GM12865 (cell line): ENCODE measurements at regions not wholly inside any gene's neighbourhood (a gene's known extent, or its start where the extent isn't known, plus 50 kb on each side); places are given as distances from the start of the nearest gene placed in this dataset.

Experiments used
- DNase-seq: peaks from one replicate; pipeline ENCODE4 v3.0.0; 2010; ENCODE audit warnings: low read depth
- H3K4me3 ChIP-seq: 2 replicates; pipeline ENCODE4 v1.5.1; 2011; ENCODE audit warnings: mild to moderate bottlenecking, low read depth, low read length, control low read depth
- TF ChIP-seq, protein P1 (sequence below): IDR thresholded peaks from 2 replicates; pipeline ENCODE4 v1.5.1; 2011; ENCODE audit warnings: low read length, control low read depth, low read depth, inconsistent platforms; ENCODE audit not compliant: insufficient read depth; ENCODE audit errors: missing control alignments

DNA sequence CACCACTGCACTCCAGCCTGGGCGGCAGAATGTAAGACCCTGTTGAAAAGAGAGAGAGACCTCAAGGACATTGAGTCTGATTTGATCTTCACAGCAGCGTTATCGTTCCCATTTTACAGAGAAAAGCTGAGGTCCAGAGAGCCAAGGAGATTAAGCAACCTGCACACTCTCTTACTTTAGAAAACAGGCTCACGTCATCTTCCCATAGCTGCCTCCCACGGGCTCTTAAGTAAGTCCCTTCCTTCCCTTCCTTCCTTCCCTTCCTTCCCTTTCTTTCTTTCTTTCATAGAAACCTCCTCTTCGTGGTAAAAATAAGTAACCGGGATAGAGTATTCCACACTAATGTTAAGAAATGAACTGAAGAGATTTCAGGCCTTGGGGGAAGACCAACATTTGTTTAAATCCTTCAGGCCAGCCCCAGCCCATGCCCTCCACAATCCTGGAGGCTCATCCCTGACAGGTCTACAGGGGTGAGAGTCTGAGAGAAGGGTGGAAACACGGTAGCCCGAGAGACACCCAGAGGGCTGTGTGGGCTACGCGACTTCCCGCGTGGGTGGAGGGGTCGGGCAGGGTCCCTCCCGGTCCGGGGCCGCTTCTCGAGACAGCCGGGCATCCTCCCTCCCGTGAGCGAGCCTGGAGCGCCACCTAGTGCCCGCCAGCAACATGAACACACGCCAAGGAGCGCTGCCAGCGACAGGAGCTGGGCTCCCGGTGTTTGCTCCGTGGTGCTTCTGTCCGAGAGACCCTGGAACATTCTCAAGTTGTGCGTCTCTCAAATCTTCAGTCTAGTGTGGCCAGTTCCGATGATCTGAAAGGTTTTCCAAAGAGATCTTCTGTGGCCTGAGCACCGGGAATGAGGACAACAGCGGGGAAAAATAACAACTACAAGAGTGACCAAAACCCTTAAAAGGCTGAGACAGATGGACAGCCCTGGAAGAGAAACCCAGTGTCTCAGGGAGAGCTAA lies 160.3 kb downstream of the INO80D start:
- peak; percentile 62 for DNase-seq
- no peak overlapping the region for H3K4me3 ChIP-seq
- TF ChIP-seq, protein P1, sequence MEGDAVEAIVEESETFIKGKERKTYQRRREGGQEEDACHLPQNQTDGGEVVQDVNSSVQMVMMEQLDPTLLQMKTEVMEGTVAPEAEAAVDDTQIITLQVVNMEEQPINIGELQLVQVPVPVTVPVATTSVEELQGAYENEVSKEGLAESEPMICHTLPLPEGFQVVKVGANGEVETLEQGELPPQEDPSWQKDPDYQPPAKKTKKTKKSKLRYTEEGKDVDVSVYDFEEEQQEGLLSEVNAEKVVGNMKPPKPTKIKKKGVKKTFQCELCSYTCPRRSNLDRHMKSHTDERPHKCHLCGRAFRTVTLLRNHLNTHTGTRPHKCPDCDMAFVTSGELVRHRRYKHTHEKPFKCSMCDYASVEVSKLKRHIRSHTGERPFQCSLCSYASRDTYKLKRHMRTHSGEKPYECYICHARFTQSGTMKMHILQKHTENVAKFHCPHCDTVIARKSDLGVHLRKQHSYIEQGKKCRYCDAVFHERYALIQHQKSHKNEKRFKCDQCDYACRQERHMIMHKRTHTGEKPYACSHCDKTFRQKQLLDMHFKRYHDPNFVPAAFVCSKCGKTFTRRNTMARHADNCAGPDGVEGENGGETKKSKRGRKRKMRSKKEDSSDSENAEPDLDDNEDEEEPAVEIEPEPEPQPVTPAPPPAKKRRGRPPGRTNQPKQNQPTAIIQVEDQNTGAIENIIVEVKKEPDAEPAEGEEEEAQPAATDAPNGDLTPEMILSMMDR = peak; percentile 91

GRCh38 chr2:205924676-205925075 lies 161.3 kb downstream of the INO80D start:
- TF ChIP-seq, protein P1 = no peak
- H3K4me3 ChIP-seq = no peak overlapping the region
- no peak for DNase-seq

GRCh38 chr2:205915130-205915524 lies 170.8 kb downstream of the INO80D start:
- DNase-seq = no peak
- no peak overlapping the region for H3K4me3 ChIP-seq
- TF ChIP-seq, protein P1 = no peak

DNA sequence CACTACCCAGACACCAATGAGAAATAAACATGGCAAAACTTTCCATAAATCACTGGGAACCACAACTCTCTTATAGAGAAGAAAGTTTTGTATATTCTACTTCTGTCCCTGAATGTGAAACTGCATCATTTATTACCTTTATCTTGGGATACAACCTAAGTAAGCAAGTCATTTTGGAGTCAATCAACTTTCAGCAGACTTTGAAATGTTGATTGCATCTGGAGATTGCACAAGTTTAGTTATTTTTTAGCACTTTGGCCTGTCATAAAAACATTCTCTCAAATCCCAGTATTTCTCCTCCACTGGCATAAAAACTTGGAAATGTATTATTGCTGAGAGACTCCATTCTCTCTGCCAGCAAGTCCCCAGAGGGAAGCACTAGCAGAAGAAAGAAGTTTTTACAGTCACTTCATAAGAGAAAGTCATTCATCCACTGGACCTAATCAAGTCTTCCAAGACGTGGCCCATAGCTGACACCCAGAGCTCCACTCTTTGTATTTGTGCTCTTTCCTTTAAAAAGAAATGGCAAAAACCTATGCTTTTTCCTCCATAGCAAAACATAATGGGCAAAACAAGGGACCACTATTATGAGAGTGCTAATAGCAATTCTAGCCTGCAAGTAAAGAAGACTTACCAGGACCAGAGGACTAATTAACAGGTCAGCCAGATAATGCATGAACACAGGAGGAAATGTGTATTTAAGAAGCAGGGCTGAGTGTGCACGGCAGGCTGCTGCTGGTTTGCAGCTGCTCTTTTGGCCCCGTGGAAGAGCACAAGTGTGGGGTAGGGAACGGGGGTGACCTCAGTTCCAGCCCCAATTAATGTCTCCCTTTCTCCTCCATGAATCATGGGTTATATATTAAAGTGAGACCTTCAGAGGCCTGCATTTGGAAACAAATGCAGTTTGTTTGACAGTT lies 171.5 kb downstream of the INO80D start:
- TF ChIP-seq, protein P1 = no peak
- no peak overlapping the region for H3K4me3 ChIP-seq
- DNase-seq = no peak

- no peak for DNase-seq
- TF ChIP-seq, protein P1 = no peak
- H3K4me3 ChIP-seq = no peak overlapping the region
Measured at GRCh38 chr2:205913668-205914067, 172.3 kb downstream of the INO80D start.

GRCh38 chr2:205911306-205911705 lies 174.7 kb downstream of the INO80D start:
- no peak for DNase-seq
- H3K4me3 ChIP-seq = no peak overlapping the region
- TF ChIP-seq, protein P1 = no peak
